GM12873 (cell line): ENCODE measurements at regions not wholly inside any gene's neighbourhood (a gene's known extent, or its start where the extent isn't known, plus 50 kb on each side); places are given as distances from the start of the nearest gene placed in this dataset.

Source experiments
- TF ChIP-seq, protein P1 (sequence below): IDR thresholded peaks from 2 replicates; pipeline ENCODE4 v1.5.1; 2012; ENCODE audit warnings: low read depth, mild to moderate bottlenecking, moderate library complexity, low read length, control low read depth; ENCODE audit not compliant: insufficient read depth; ENCODE audit errors: missing control alignments

GRCh38 chr15:37483779-37484178 lies 383.4 kb upstream of the MEIS2 start:
- TF ChIP-seq, protein P1, sequence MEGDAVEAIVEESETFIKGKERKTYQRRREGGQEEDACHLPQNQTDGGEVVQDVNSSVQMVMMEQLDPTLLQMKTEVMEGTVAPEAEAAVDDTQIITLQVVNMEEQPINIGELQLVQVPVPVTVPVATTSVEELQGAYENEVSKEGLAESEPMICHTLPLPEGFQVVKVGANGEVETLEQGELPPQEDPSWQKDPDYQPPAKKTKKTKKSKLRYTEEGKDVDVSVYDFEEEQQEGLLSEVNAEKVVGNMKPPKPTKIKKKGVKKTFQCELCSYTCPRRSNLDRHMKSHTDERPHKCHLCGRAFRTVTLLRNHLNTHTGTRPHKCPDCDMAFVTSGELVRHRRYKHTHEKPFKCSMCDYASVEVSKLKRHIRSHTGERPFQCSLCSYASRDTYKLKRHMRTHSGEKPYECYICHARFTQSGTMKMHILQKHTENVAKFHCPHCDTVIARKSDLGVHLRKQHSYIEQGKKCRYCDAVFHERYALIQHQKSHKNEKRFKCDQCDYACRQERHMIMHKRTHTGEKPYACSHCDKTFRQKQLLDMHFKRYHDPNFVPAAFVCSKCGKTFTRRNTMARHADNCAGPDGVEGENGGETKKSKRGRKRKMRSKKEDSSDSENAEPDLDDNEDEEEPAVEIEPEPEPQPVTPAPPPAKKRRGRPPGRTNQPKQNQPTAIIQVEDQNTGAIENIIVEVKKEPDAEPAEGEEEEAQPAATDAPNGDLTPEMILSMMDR, result no peak

DNA sequence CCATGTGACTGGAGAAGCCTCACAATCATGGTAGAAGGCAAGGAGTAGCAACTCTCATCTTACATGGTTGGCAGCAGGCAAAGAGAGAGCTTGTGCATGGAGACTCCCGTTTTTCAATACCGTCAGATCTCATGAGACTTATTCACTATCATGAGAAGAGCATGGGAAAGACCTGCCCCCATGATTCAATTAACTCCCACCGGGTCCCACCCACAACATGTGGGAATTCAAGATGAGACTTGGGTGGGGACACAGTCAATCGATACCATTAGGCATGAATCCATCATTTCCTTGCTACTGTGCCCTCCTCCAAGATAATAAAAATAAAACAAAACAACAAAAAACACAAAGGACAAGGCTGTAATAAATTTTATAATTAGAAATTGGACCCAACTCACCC lies 384.7 kb upstream of the MEIS2 start:
- TF ChIP-seq, protein P1, result no peak

DNA sequence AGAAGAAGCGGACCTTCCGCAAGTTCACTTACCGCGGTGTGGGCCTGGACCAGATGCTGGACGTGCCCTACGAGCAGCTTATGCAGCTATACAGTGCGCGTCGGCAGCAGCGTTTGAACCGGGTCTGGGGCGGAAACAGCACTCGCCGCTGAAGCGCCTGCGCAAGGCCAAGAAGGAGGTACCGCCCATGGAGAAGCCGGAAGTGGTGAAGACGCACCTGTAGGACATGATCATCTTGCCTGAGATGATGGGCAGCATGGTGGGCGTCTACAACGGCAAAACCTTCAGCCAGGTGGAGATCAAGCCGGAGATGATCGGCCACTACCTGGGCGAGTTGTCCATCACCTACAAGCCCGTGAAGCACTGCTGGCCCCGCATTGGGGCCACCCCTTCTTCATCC lies 390.4 kb upstream of the MEIS2 start:
- TF ChIP-seq, protein P1, result no peak

DNA sequence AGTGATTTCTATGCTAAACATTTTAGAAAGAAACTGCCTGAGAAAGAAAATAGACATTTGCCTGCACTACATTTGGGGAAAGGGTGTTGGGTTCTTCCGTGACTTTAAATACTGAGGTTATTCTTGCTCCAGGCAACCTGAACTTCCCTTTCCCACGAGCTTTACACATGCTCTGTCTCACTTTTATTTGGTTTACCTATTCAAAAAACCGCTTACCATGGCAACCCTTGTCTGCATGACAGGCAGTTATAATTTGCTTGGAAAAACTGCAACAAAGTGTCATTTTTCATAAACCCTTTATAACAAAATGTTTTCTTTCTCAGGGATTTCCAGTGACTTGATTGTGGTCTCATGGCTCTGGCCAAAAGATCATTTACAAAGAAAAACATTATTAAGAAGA lies 416.3 kb upstream of the MEIS2 start:
- TF ChIP-seq, protein P1, result no peak

DNA sequence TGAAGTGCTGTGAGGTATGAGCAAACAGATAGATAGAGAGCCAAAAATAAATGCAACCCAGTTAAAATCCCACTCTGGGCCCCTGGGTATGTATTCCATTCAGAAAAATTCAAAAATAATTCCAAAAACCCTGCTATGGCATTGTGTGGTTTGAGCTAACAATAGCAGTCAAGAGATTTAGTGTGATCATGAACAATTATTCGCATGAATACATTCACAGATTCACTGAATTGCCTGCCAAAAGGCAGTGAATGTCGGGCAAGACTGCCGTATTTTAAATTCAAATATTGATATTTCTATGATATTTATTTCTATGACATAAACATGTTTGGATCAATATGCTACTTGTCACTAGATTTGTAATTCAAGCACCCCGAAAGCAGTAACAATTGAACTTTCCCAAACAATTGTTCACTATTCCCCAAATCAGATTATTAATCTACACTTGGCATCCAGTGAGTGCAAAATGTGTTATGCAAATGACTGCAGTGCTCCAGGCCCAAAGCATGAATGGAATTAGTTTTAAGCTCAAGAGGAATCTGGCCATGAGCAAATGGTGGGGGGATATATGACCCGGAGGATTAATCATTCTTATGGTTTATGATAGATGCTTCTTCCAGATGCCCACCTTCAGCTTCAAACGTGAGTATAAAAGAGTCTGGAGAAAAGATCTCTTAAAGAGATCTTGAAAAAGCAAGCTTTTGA lies 417.0 kb upstream of the MEIS2 start:
- TF ChIP-seq, protein P1, result no peak

DNA sequence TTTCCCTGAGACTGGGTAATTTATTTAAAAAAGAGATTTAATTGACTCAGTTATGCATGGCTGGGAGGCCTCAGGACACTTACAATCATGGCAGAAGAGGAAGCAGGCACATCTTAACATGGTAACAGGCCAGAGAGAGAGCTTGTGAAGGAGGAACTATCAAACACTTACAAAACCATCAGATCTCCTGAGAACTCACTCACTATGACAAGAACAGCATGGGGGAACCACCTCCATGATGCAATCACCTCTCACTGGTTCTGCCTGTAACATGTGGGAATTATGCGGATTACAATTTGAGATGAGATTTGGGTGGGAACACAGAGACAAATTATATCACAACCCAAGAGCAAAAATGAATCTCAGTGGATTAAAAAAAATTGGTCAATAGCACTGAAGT lies 416.0 kb upstream of the TMCO5A start:
- TF ChIP-seq, protein P1, result no peak

GRCh38 chr15:37520026-37520425 lies 414.4 kb upstream of the TMCO5A start:
- TF ChIP-seq, protein P1, result no peak
